ENCODE measurements at regions not wholly inside any gene's neighbourhood (a gene's known extent, or its start where the extent isn't known, plus 50 kb on each side); places are given as distances from the start of the nearest gene placed in this dataset.

GRCh38 chr17:72359811-72360210 is 239.0 kb downstream of the SOX9 start:
- H3K4me3 ChIP-seq = no peak overlapping the region
- H3K27me3 ChIP-seq (ENCODE audit: insufficient read depth) = no peaks in the 10 kb centered on the region
- H3K4me1 Mint-ChIP-seq = no peaks in the 10 kb centered on the region
- H3K79me2 ChIP-seq (replicated peaks; ENCODE audit: insufficient read depth) = no peaks in the 10 kb centered on the region
- H3K4me3 Mint-ChIP-seq = no peak overlapping the region
- no peak overlapping the region for H2AFZ ChIP-seq
- H3K36me3 ChIP-seq (ENCODE audit: insufficient read depth) = no peaks in the 10 kb centered on the region
- H3F3A ChIP-seq (replicated peaks; ENCODE audit: low read depth) = no peaks in the 10 kb centered on the region
- no peaks in the 10 kb centered on the region; the same call in 2 of the 3 replicates for H3K36me3 Mint-ChIP-seq (ENCODE audit: low read depth)
- no peak overlapping the region for H3K4me2 ChIP-seq
- TF ChIP-seq EZH2 (IDR thresholded peaks at IDR 0.05; ENCODE audit: low read depth, unreplicated experiment) (no peak), ZNF331 (CRISPR knock-in tag; IDR thresholded peaks at IDR 0.05; ENCODE audit: low read depth) (no peak), JUNB (IDR thresholded peaks at IDR 0.05; ENCODE audit: unreplicated experiment) (no peak), EZH2phosphoT487 (IDR thresholded peaks at IDR 0.05; ENCODE audit: unreplicated experiment) (no peak), POLR2AphosphoS5 (IDR thresholded peaks at IDR 0.05; ENCODE audit: low read depth) (no peak), CTCF (conservative IDR thresholded peaks at IDR 0.05; ENCODE audit: low read depth in 2 of 2) (no peak)
- no peaks in the 10 kb centered on the region for H4K20me1 ChIP-seq (replicated peaks; ENCODE audit: insufficient read depth)
- no peak overlapping the region for H3K27ac ChIP-seq (ENCODE audit: low read depth)
- no peaks in the 10 kb centered on the region for H3K9me2 ChIP-seq (ENCODE audit: insufficient read depth)
- DNase-seq (ENCODE audit: low spot score) = no peak
- H3K9me3 Mint-ChIP-seq = no peaks in the 10 kb centered on the region; the same call in 2 of the 3 replicates
- H3K27me3 Mint-ChIP-seq (ENCODE audit: insufficient read depth, low read depth, poor library complexity) = peaks cover 6% of the 10 kb centered on the region
- no peaks in the 10 kb centered on the region for H3K4me1 ChIP-seq (ENCODE audit: insufficient read depth)
- no peak for ATAC-seq
- H3K27ac Mint-ChIP-seq = no peak overlapping the region

GRCh38 chr17:72360386-72360940 is 239.6 kb downstream of the SOX9 start:
- Histone ChIP-seq H3K4me3 (no peak overlapping the region), H3K79me2 (replicated peaks; ENCODE audit: insufficient read depth) (no peaks in the 10 kb centered on the region), H2AFZ (no peak overlapping the region), H3K36me3 (ENCODE audit: insufficient read depth) (no peaks in the 10 kb centered on the region), H3K9me2 (ENCODE audit: insufficient read depth) (no peaks in the 10 kb centered on the region), H3K27ac (ENCODE audit: low read depth) (no peak overlapping the region), H3K4me1 (ENCODE audit: insufficient read depth) (no peaks in the 10 kb centered on the region), H3K4me2 (no peak overlapping the region), H3K27me3 (ENCODE audit: insufficient read depth) (no peaks in the 10 kb centered on the region), H3F3A (replicated peaks; ENCODE audit: low read depth) (no peaks in the 10 kb centered on the region), H4K20me1 (replicated peaks; ENCODE audit: insufficient read depth) (no peaks in the 10 kb centered on the region)
- H3K27me3 Mint-ChIP-seq (ENCODE audit: insufficient read depth, low read depth, poor library complexity) = peaks cover 6% of the 10 kb centered on the region
- no peak overlapping the region for H3K4me3 Mint-ChIP-seq
- H3K4me1 Mint-ChIP-seq = no peaks in the 10 kb centered on the region
- ATAC-seq = no peak
- no peaks in the 10 kb centered on the region; the same call in 2 of the 3 replicates for H3K36me3 Mint-ChIP-seq (ENCODE audit: low read depth)
- H3K9me3 Mint-ChIP-seq = no peaks in the 10 kb centered on the region; the same call in 2 of the 3 replicates
- H3K27ac Mint-ChIP-seq = no peak overlapping the region
- no peak for DNase-seq (ENCODE audit: low spot score)
- TF ChIP-seq ZNF331 (CRISPR knock-in tag; IDR thresholded peaks at IDR 0.05; ENCODE audit: low read depth) (no peak), REST (IDR thresholded peaks at IDR 0.05; ENCODE audit: unreplicated experiment) (no peak), CREB1 (CRISPR knock-in tag; IDR thresholded peaks at IDR 0.05; ENCODE audit: low read depth) (no peak), NANOG (IDR thresholded peaks at IDR 0.05; ENCODE audit: borderline replicate concordance) (no peak), ETS1 (IDR thresholded peaks at IDR 0.05) (no peak), EZH2 (IDR thresholded peaks at IDR 0.05; ENCODE audit: low read depth, unreplicated experiment) (no peak), ZNF114 (CRISPR knock-in tag; IDR thresholded peaks at IDR 0.05) (no peak)

Data from GM23338 (cell line).